ENCODE measurements at regions not wholly inside any gene's neighbourhood (a gene's known extent, or its start where the extent isn't known, plus 50 kb on each side); places are given as distances from the start of the nearest gene placed in this dataset.
A peak's percentile ranks its signal among the peaks of the same experiment; 100 is the strongest.

DNA sequence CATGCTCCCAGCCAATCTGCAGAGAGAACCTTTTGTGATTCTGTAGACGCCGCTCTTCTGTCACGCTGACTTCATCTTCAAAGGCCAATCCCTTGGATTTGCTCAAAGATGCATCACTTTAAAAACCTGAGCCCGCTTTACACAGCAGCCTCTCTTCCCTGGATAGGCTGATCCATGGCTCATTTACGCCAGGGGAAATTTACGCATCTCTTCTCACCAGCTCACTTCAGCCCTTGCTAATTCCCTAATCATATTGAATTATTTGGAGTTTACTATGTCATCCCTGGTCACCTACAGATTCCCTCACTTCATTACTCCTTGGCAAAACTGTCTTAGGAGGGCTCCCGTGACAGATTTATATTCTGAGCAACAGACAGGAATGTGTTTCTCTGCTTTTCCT lies 256.2 kb downstream of the EN1 start:
- no peak for DNase-seq (ENCODE audit: low read depth in 1 of 2, low spot score in 1 of 2)
- H3K27me3 ChIP-seq = no peaks in the 10 kb centered on the region
- H3K36me3 ChIP-seq = no peaks in the 10 kb centered on the region
- H3K4me3 ChIP-seq = no peak overlapping the region
- no peaks in the 10 kb centered on the region for H3K4me1 ChIP-seq (ENCODE audit: low read depth)
- no peak overlapping the region for H3K27ac ChIP-seq
- TF ChIP-seq, protein P1, sequence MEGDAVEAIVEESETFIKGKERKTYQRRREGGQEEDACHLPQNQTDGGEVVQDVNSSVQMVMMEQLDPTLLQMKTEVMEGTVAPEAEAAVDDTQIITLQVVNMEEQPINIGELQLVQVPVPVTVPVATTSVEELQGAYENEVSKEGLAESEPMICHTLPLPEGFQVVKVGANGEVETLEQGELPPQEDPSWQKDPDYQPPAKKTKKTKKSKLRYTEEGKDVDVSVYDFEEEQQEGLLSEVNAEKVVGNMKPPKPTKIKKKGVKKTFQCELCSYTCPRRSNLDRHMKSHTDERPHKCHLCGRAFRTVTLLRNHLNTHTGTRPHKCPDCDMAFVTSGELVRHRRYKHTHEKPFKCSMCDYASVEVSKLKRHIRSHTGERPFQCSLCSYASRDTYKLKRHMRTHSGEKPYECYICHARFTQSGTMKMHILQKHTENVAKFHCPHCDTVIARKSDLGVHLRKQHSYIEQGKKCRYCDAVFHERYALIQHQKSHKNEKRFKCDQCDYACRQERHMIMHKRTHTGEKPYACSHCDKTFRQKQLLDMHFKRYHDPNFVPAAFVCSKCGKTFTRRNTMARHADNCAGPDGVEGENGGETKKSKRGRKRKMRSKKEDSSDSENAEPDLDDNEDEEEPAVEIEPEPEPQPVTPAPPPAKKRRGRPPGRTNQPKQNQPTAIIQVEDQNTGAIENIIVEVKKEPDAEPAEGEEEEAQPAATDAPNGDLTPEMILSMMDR (IDR thresholded peaks at IDR 0.05; ENCODE audit: low read depth, low read length) = no peak
- no peaks in the 10 kb centered on the region for H3K9me3 ChIP-seq (ENCODE audit: low read depth)

DNA sequence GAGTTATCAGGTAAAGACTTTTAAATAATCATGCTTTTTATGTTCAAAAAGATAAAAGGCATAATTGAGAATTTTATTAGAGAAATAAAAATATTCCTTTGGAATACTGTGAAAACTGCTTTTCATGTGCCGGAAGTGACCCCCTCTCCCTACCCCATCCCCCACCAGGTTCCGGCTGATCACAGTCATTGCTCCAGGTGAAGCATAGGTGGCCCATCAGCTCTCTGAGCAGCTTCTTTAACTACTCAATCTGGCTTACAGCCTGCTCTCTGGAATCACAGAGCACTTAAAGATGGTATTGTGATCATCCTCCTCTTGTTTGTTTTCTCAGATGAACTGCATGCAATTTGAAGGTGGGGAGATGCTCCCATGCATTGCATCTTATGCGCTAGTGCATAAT lies 257.7 kb downstream of the EN1 start:
- no peak overlapping the region for H3K4me3 ChIP-seq
- H3K4me1 ChIP-seq (ENCODE audit: low read depth) = peaks cover 5% of the 10 kb centered on the region
- H3K27ac ChIP-seq = no peak overlapping the region
- H3K27me3 ChIP-seq = no peaks in the 10 kb centered on the region
- H3K36me3 ChIP-seq = no peaks in the 10 kb centered on the region
- TF ChIP-seq, protein P1 (IDR thresholded peaks at IDR 0.05; ENCODE audit: low read depth, low read length) = no peak
- no peak for DNase-seq (ENCODE audit: low read depth in 1 of 2, low spot score in 1 of 2)
- no peaks in the 10 kb centered on the region for H3K9me3 ChIP-seq (ENCODE audit: low read depth)

DNA sequence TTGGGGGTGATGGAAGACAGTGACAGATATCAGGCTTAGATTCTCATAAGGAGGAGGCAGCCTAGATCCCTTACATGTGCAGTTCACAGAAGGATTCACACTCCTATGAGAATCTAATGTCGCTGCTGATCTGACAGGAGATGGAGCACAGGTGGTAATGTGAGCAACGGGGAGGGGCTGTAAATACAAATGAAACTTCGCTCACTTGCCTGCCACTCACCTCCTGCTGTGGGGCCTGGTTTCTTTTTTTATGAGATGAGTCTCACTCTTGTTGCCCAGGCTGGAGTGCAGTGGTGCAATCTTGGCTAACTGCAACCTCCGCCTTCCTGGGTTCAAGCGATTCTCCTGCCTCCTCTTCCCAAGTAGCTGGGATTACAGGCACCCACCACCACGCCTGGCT lies 258.6 kb downstream of the EN1 start:
- no peak for DNase-seq (ENCODE audit: low read depth in 1 of 2, low spot score in 1 of 2)
- peaks cover 13% of the 10 kb centered on the region for H3K4me1 ChIP-seq (ENCODE audit: low read depth)
- no peak overlapping the region for H3K27ac ChIP-seq
- H3K27me3 ChIP-seq = no peaks in the 10 kb centered on the region
- H3K4me3 ChIP-seq = no peak overlapping the region
- H3K36me3 ChIP-seq = no peaks in the 10 kb centered on the region
- TF ChIP-seq, protein P1 (IDR thresholded peaks at IDR 0.05; ENCODE audit: low read depth, low read length) = no peak
- no peaks in the 10 kb centered on the region for H3K9me3 ChIP-seq (ENCODE audit: low read depth)

DNA sequence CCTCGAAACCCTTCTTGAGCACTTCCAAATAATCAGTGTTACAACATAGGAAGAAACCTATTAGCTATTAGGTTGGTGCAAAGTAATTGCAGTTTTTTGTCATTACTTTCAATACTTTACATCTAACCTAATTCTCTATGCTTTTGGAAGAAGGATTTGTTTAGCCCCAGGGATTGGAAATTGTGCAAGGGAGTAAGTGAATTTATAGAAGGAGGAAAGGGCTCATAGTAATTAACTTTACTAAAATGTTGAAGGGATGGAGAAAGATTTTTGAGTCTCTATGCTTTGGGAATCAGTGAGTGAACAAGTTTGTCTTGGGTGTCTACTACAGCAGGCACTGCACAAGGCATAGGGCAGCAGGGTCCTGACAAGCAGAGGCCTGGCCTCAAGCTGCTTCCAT lies 261.1 kb downstream of the EN1 start:
- Histone ChIP-seq H3K36me3 (no peaks in the 10 kb centered on the region), H3K27ac (no peak overlapping the region), H3K9me3 (ENCODE audit: low read depth) (no peaks in the 10 kb centered on the region), H3K27me3 (no peaks in the 10 kb centered on the region), H3K4me1 (ENCODE audit: low read depth) (peaks cover 13% of the 10 kb centered on the region), H3K4me3 (no peak overlapping the region)
- DNase-seq (ENCODE audit: low read depth in 1 of 2, low spot score in 1 of 2) = no peak
- TF ChIP-seq, protein P1 (IDR thresholded peaks at IDR 0.05; ENCODE audit: low read depth, low read length) = no peak

DNA sequence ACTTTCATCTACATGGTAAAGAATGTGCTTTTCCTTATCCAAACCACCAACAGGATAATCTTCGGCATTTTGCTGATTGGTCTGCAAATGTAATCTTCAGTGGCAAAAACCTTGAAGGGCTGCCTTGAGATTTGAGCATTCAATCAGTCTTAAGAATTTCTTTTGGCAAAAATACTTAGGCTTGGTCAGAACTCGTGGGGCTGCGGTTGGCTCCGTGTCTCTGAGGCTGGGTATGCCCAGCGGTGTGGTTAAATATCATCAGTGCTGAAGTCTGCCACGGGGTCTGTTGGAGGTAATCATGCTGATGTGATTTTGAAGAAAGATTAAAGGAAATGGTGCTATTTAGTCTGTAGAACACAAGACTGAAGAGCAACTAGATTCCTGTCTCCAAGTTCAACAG lies 262.6 kb downstream of the EN1 start:
- H3K27ac ChIP-seq = no peak overlapping the region
- no peak overlapping the region for H3K4me3 ChIP-seq
- no peaks in the 10 kb centered on the region for H3K36me3 ChIP-seq
- TF ChIP-seq, protein P1 (IDR thresholded peaks at IDR 0.05; ENCODE audit: low read depth, low read length) = no peak
- H3K4me1 ChIP-seq (ENCODE audit: low read depth) = peaks cover 22% of the 10 kb centered on the region
- no peaks in the 10 kb centered on the region for H3K27me3 ChIP-seq
- no peaks in the 10 kb centered on the region for H3K9me3 ChIP-seq (ENCODE audit: low read depth)
- peak in 1 of 2 donors; percentile 20 for DNase-seq (ENCODE audit: low read depth in 1 of 2, low spot score in 1 of 2)
